ENCODE measurements at regions not wholly inside any gene's neighbourhood (a gene's known extent, or its start where the extent isn't known, plus 50 kb on each side); places are given as distances from the start of the nearest gene placed in this dataset.

DNA sequence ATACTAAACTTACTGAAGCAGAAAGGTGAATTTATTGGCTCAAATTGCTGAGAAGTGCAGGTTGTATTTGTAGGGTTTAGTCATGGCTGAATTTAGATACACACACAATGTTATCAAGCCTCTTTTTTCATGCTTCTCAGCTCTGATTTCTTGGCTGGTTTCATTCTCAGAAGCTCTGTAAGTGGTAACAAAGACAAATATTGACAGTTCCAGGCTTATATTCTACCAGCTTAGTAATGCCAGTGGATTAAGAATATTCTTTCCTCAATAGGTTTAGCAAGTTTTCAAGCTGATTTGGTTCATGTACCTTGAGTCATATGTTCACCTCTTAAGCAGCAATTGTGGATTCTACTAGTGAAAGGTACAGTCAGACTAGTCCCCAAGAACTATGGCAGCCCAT is 52.1 kb upstream of the PKIB start:
- H2BK20ac ChIP-seq (ENCODE audit: low read depth, low read length, poor library complexity, severe bottlenecking): no peak overlapping the region
- H2BK15ac ChIP-seq (ENCODE audit: low read depth, low read length): no peak overlapping the region
- TF ChIP-seq, protein P1, sequence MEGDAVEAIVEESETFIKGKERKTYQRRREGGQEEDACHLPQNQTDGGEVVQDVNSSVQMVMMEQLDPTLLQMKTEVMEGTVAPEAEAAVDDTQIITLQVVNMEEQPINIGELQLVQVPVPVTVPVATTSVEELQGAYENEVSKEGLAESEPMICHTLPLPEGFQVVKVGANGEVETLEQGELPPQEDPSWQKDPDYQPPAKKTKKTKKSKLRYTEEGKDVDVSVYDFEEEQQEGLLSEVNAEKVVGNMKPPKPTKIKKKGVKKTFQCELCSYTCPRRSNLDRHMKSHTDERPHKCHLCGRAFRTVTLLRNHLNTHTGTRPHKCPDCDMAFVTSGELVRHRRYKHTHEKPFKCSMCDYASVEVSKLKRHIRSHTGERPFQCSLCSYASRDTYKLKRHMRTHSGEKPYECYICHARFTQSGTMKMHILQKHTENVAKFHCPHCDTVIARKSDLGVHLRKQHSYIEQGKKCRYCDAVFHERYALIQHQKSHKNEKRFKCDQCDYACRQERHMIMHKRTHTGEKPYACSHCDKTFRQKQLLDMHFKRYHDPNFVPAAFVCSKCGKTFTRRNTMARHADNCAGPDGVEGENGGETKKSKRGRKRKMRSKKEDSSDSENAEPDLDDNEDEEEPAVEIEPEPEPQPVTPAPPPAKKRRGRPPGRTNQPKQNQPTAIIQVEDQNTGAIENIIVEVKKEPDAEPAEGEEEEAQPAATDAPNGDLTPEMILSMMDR (conservative IDR thresholded peaks at IDR 0.05): no peak
- H2BK5ac ChIP-seq (ENCODE audit: insufficient read length, low read length): no peak overlapping the region
- no peak for DNase-seq
- H2AFZ ChIP-seq (ENCODE audit: low read length): no peak overlapping the region
- no peak overlapping the region for H3K23ac ChIP-seq (ENCODE audit: insufficient read length, low read depth, low read length)
- no peak overlapping the region for H4K91ac ChIP-seq (ENCODE audit: insufficient read length, low read depth, low read length)
- H3K36me3 Mint-ChIP-seq (ENCODE audit: insufficient read depth in 1 of 3, low read depth in 3 of 3): peaks cover 9 to 18% (median 12%) of the 10 kb centered on the region in 3 experiments
- no peak overlapping the region for H3K56ac ChIP-seq (ENCODE audit: insufficient read length, low read depth, low read length)
- H3K27ac ChIP-seq (ENCODE audit: insufficient read length, low read depth, low read length): no peak overlapping the region
- H2BK12ac ChIP-seq (ENCODE audit: insufficient read length, low read depth, low read length): no peak overlapping the region
- no peaks in the 10 kb centered on the region for H3K27me3 ChIP-seq (ENCODE audit: insufficient read depth, low read length)
- H3K27me3 Mint-ChIP-seq (ENCODE audit: low read depth): no peaks in the 10 kb centered on the region
- peaks cover 2% of the 10 kb centered on the region for H3K79me1 ChIP-seq (ENCODE audit: insufficient read depth, low read depth, low read length, poor library complexity, severe bottlenecking)
- H3K23me2 ChIP-seq (ENCODE audit: insufficient read length, low read depth, low read length, poor library complexity, severe bottlenecking): no peaks in the 10 kb centered on the region
- peaks cover 4 to 12% of the 10 kb centered on the region in 2 experiments for H3K4me1 Mint-ChIP-seq
- H2AK5ac ChIP-seq (ENCODE audit: insufficient read length, low read length): no peak overlapping the region
- no peaks in the 10 kb centered on the region for H4K20me1 ChIP-seq (ENCODE audit: control insufficient read depth, insufficient read depth, insufficient read length)
- H4K8ac ChIP-seq (replicated peaks; ENCODE audit: insufficient read length, low read depth, low read length): no peak overlapping the region
- no peak overlapping the region for H3K14ac ChIP-seq (ENCODE audit: insufficient read depth, low read length)
- H3K4me3 Mint-ChIP-seq: no peak overlapping the region
- peaks cover under 1% of the 10 kb centered on the region; the same call in 1 of the 2 replicates for H3K4me1 ChIP-seq (ENCODE audit: insufficient read depth, low read length)
- H3K9me3 ChIP-seq (ENCODE audit: control insufficient read depth, low read depth, low read length): no peaks in the 10 kb centered on the region
- no peak overlapping the region for H3K4me2 ChIP-seq (ENCODE audit: insufficient read depth, insufficient read length, low read length)
- no peak overlapping the region for H3K18ac ChIP-seq (ENCODE audit: insufficient read length, low read depth, low read length)
- H3K27ac Mint-ChIP-seq: no peak overlapping the region
- no peak overlapping the region for H3K9ac ChIP-seq (ENCODE audit: extremely low read depth, insufficient read length, low read length)
- H3K9me3 Mint-ChIP-seq: peaks cover 6 to 11% of the 10 kb centered on the region in 2 experiments; a peak in 4 of 5 replicates
- no peak overlapping the region for H3T11ph ChIP-seq (ENCODE audit: low read length)
- no peak overlapping the region for H4K5ac ChIP-seq (ENCODE audit: insufficient read length, low read depth, low read length)
- no peak overlapping the region for H2BK120ac ChIP-seq (ENCODE audit: low read depth, low read length, poor library complexity, severe bottlenecking)
- H3K79me2 ChIP-seq (ENCODE audit: insufficient read depth, low read length): peaks cover 2% of the 10 kb centered on the region; the same call in 1 of the 2 replicates
- H3K4ac ChIP-seq (ENCODE audit: low read depth, low read length): no peak overlapping the region
